AG09309 (cell line): ENCODE measurements at regions not wholly inside any gene's neighbourhood (a gene's known extent, or its start where the extent isn't known, plus 50 kb on each side); places are given as distances from the start of the nearest gene placed in this dataset.

Experiments used
- DNase-seq: peaks from one replicate; pipeline ENCODE4 v3.0.0-alpha.2; 2010; ENCODE audit warnings: low read depth
- H3K4me3 ChIP-seq: 2 replicates; pipeline ENCODE4 v1.5.1; 2011; ENCODE audit warnings: mild to moderate bottlenecking, low read depth, low read length, moderate library complexity; ENCODE audit not compliant: control insufficient read depth
- CTCF ChIP-seq: IDR thresholded peaks from 2 replicates; pipeline ENCODE4 v1.5.1; 2011; ENCODE audit warnings: mild to moderate bottlenecking, low read depth, low read length, inconsistent platforms; ENCODE audit not compliant: insufficient read depth, control insufficient read depth; ENCODE audit errors: missing control alignments

- no peak overlapping the region for H3K4me3 ChIP-seq
- TF ChIP-seq CTCF, result no peak
- no peak for DNase-seq
These were observed 280.4 kb downstream of the RAP2B start for GRCh38 chr3:153442386-153442785.

DNA sequence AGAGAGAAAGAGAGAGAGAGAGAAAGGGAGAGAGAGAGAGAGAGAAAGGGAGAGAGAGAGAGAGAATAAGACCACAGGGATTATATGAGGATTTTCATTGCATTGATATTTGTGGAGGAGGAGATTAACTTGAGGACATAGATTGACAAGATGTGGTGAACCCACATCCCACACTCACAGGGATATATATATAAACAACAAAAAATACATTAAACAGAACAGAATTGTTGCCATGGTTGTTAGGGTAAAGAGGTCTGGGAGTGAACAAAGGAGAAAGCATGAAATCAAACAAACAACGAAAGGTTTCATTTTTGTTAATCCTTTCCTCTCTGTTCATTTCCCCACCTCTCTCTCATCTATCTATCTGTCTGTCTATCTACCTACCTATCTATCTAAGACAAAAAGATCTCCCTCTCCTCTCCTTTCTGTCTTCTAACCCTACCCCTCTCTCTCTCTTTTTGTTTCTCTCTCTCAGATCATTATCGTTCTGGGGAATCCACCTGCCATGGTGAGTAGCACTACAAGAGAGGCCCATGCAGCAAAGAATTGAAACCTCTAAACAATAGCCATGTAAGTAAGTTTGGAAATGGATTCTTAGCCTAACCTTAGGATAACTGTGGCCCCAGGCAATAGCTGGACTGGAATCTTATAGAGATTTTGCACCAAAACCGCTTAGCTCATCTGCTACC, 280.9 kb downstream of the RAP2B start:
- no peak for TF ChIP-seq CTCF
- no peak overlapping the region for H3K4me3 ChIP-seq
- DNase-seq, result no peak

GRCh38 chr3:153443961-153444360, 281.9 kb downstream of the RAP2B start:
- no peak for TF ChIP-seq CTCF
- DNase-seq, result no peak
- no peak overlapping the region for H3K4me3 ChIP-seq

DNA sequence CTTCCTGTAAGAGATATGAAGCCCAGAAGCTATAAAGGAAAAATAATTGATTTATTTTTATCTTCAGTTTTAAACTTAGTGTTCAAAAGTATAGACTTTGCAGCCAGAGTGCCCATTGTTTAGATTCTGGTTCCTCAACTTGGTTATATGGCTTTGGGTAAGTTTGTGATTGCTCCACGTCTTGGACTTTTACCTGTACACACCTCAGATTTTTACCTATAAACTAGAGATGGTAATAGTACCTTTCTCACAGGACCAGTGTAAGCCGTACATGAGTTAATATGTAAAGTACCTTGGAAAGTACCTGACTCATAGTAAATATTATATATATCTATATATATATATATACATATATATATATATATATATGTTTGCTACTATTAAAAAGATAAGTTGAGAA, 283.8 kb downstream of the RAP2B start:
- TF ChIP-seq CTCF, result no peak
- no peak overlapping the region for H3K4me3 ChIP-seq
- DNase-seq, result no peak

- no peak for TF ChIP-seq CTCF
- DNase-seq, result no peak
- H3K4me3 ChIP-seq, result no peak overlapping the region
These were observed 286.3 kb downstream of the RAP2B start for GRCh38 chr3:153448151-153448829.

DNA sequence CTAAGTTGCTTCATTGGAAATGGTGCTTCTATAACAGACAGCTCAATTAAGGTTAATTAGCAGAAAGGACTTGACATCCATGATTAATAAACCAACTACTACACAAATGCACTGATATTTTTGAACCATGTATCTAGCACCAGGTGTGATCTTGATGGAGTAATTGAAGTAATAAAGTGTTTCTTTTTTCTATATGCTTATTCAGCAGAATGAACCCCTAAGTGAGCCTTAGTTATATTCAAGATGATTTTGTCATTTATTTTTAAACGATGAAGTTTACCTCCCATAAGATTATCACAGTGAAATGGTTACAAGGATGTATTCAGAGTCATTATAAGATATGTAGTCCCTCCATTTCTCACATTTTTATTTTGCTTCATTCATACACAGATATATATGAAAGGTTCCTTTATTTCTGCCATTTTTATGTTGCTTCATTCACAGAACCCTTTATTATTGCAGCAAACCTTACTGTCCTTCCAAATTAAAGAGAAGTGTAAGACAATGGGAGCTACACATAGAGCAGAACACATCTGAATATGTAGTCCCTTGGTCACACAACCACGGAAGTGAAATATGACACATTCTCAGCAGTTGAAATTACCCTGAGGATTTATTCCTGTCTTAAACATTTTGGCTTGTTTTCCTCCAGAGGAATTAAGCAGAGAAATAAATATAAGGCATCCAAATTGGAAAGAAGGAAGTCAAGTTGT, 295.0 kb downstream of the RAP2B start:
- TF ChIP-seq CTCF, result no peak

More for the DNA sequence above, 295.0 kb downstream of the RAP2B start:
- H3K4me3 ChIP-seq, result no peak overlapping the region
- DNase-seq, result no peak
